Ovary (tissue), 3 donors: ENCODE measurements at regions not wholly inside any gene's neighbourhood (a gene's known extent, or its start where the extent isn't known, plus 50 kb on each side); places are given as distances from the start of the nearest gene placed in this dataset.

ENCODE experiments used
- CTCF ChIP-seq, 3 donors: fragments of 450-650 bp in 2 of 3; fragments of 200-600 bp in 1 of 3; IDR thresholded peaks; one replicate each; pipeline versions ENCODE4 v1.5.1 to v1.8.0; 2016 to 2022; ENCODE audit warnings: antibody characterized with exemption in 3 of 3, mild to moderate bottlenecking in 1 of 3
- POLR2A ChIP-seq: fragments of 450-650 bp; IDR thresholded peaks from one replicate; pipeline ENCODE4 v1.6.1; 2017; ENCODE audit warnings: antibody characterized with exemption, mild to moderate bottlenecking, moderate library complexity
- donor health status: DM: no; HTN: no; CAD: no.

- no peak for TF ChIP-seq POLR2A
- TF ChIP-seq CTCF (IDR thresholded peaks at IDR 0.05): no peak
These were observed 192.0 kb downstream of the OGFRL1 start for GRCh38 chr6:71480577-71480976.
